Lower leg skin (tissue), 3 donors: ENCODE measurements at regions not wholly inside any gene's neighbourhood (a gene's known extent, or its start where the extent isn't known, plus 50 kb on each side); places are given as distances from the start of the nearest gene placed in this dataset.
"Not testable (repeated sequence)": the region's sequence is repeated elsewhere in the genome, so short reads cannot be mapped to it uniquely, and the experiment has no call there.

Source experiments
- POLR2A ChIP-seq, 2 donors: fragments of 450-650 bp; IDR thresholded peaks; one replicate each; pipeline ENCODE4 v1.6.1; 2016 to 2017; ENCODE audit warnings: antibody characterized with exemption in 2 of 2, mild to moderate bottlenecking in 1 of 2, moderate library complexity in 1 of 2
- TF ChIP-seq, protein P1 (sequence below), 3 donors: fragments of 450-650 bp; IDR thresholded peaks; one replicate each; pipeline ENCODE4 v1.5.1; 2016; ENCODE audit warnings: antibody characterized with exemption in 3 of 3, mild to moderate bottlenecking in 3 of 3, moderate library complexity in 2 of 3

DNA sequence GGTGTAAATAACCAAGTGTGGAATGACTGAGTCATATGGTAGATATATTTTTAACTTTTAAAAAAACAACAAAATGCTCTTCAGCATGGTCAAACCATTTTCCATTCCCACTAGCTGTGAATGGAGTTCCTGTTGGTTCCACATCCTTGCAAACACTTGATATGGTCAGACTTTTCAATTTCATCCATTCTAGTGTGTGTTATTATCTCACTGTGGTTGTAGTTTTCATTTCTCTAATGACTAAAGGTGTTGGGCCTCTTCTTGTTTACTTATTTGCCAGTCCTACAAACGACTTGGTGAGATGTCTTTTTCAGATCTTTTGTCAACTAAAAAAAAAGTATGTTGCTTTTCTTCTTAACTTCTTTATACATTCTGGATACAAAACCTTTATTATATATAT, 135.9 kb downstream of the BCL2L11 start:
- TF ChIP-seq POLR2A (IDR thresholded peaks at IDR 0.05), result not testable (repeated sequence)
- TF ChIP-seq, protein P1, sequence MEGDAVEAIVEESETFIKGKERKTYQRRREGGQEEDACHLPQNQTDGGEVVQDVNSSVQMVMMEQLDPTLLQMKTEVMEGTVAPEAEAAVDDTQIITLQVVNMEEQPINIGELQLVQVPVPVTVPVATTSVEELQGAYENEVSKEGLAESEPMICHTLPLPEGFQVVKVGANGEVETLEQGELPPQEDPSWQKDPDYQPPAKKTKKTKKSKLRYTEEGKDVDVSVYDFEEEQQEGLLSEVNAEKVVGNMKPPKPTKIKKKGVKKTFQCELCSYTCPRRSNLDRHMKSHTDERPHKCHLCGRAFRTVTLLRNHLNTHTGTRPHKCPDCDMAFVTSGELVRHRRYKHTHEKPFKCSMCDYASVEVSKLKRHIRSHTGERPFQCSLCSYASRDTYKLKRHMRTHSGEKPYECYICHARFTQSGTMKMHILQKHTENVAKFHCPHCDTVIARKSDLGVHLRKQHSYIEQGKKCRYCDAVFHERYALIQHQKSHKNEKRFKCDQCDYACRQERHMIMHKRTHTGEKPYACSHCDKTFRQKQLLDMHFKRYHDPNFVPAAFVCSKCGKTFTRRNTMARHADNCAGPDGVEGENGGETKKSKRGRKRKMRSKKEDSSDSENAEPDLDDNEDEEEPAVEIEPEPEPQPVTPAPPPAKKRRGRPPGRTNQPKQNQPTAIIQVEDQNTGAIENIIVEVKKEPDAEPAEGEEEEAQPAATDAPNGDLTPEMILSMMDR (IDR thresholded peaks at IDR 0.05), result not testable (repeated sequence)
